Upper lobe of right lung (tissue), 1 donor: ENCODE measurements at regions not wholly inside any gene's neighbourhood (a gene's known extent, or its start where the extent isn't known, plus 50 kb on each side); places are given as distances from the start of the nearest gene placed in this dataset.

Experiments used
- ATAC-seq: fragments of 200-7000 bp; cut with Tn5 transposase; one replicate; pipeline ENCODE4 v1.9.1; 2020; ENCODE audit warnings: mild to moderate bottlenecking, moderate library complexity
- DNase-seq: peaks from one replicate; pipeline ENCODE4 v3.0.0-alpha.2; 2020
- H3K27ac ChIP-seq: fragments of 200-600 bp; one replicate; pipeline ENCODE4 v1.8.0; 2022
- H3K27me3 ChIP-seq: fragments of 200-600 bp; one replicate; pipeline ENCODE4 v1.8.0; 2022; ENCODE audit warnings: mild to moderate bottlenecking
- H3K36me3 ChIP-seq: fragments of 200-600 bp; one replicate; pipeline ENCODE4 v1.8.0; 2022
- H3K4me1 ChIP-seq: fragments of 200-600 bp; one replicate; pipeline ENCODE4 v1.8.0; 2022
- H3K4me3 ChIP-seq: fragments of 200-600 bp; one replicate; pipeline ENCODE4 v1.8.0; 2022; ENCODE audit warnings: mild to moderate bottlenecking
- H3K9me3 ChIP-seq: fragments of 200-600 bp; one replicate; pipeline ENCODE4 v1.8.0; 2022
- intact Hi-C: fragments of 100-400 bp; cut with DNase I; formaldehyde crosslinking; loops from one replicate; pipeline ENCODE4 v1.11.0; 2022
- TF ChIP-seq, protein P1 (sequence below): fragments of 200-600 bp; IDR thresholded peaks from one replicate; pipeline ENCODE4 v1.8.0; 2022; ENCODE audit warnings: antibody characterized with exemption
- donor health status: DM: no; HTN: yes; CAD: no; lungs with severe emphysema.

DNA sequence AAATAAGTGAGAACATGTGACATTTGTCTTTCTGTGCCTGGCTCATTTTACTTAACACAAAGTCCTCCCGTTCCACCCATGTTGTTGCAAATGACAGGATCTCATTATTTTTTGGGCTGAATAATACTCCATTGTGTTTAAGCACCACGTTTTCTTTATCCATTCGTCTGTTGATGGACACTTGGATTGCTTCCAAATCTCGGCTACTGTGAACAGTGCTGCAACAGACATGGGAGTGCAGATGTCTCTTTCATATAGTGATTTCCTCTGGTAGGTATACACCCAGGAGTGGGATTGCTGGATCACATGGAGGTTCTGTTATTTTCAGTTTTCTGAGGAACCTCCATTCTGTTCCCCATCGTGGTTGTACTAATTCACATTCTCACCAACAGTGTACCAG lies 264.4 kb upstream of the GALNT17 start:
- H3K4me1 ChIP-seq, result no peaks in the 10 kb centered on the region

DNA sequence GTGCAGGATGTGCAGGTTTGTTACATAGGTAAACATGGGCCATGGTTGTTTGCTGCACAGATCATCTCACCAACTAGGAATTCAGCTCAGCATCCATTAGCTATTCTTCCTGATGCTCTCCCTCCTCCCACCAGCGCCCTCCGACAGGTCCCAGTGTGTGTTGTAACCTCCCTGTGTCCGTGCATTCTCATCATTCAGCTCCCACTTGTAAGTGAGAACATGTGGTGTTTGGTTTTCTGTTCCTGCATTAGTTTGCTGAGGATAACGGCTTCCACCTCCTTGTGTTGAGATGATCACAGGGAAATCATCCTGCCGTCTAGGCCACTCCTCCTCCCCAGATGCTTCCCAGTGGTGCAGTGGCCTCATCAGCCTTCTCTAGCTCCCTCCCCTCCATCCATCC lies 261.6 kb upstream of the GALNT17 start:
- Histone ChIP-seq H3K9me3 (no peaks in the 10 kb centered on the region), H3K4me1 (no peaks in the 10 kb centered on the region), H3K27me3 (no peaks in the 10 kb centered on the region), H3K4me3 (no peak overlapping the region), H3K36me3 (no peaks in the 10 kb centered on the region), H3K27ac (no peak overlapping the region)
- ATAC-seq, result no peak
- DNase-seq, result no peak
- intact Hi-C loops, result no loop called here
- TF ChIP-seq, protein P1, sequence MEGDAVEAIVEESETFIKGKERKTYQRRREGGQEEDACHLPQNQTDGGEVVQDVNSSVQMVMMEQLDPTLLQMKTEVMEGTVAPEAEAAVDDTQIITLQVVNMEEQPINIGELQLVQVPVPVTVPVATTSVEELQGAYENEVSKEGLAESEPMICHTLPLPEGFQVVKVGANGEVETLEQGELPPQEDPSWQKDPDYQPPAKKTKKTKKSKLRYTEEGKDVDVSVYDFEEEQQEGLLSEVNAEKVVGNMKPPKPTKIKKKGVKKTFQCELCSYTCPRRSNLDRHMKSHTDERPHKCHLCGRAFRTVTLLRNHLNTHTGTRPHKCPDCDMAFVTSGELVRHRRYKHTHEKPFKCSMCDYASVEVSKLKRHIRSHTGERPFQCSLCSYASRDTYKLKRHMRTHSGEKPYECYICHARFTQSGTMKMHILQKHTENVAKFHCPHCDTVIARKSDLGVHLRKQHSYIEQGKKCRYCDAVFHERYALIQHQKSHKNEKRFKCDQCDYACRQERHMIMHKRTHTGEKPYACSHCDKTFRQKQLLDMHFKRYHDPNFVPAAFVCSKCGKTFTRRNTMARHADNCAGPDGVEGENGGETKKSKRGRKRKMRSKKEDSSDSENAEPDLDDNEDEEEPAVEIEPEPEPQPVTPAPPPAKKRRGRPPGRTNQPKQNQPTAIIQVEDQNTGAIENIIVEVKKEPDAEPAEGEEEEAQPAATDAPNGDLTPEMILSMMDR, result no peak

More for the DNA sequence above, 264.4 kb upstream of the GALNT17 start:
- Histone ChIP-seq H3K4me3 (no peak overlapping the region), H3K27me3 (no peaks in the 10 kb centered on the region), H3K36me3 (no peaks in the 10 kb centered on the region), H3K9me3 (no peaks in the 10 kb centered on the region), H3K27ac (no peak overlapping the region)
- intact Hi-C loops, result no loop called here
- TF ChIP-seq, protein P1, result no peak
- DNase-seq (no peak), ATAC-seq (no peak)

DNA sequence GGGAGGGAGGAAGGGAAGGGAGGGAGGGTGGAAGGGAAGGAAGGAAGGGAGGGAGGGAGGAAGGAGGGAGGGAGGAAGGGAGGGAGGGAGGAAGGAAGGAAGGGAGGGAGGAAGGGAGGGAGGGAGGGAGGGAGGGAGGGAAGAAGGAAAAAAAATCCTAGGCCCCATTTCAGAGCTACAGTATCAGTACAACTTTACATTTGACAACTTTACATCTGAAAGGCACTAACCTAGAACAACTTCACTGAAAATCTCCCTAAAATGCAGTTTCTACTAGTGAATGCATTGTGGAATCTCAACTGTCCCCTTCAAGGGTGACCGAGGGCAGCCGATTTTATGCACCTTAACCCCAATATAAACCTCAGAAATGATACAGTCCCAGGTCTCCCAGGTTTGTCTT lies 259.8 kb upstream of the GALNT17 start:
- TF ChIP-seq, protein P1, result no peak
- no peak overlapping the region for H3K4me3 ChIP-seq
- ATAC-seq, result no peak
- intact Hi-C loops, result no loop called here
- H3K9me3 ChIP-seq, result no peaks in the 10 kb centered on the region
- no peaks in the 10 kb centered on the region for H3K27me3 ChIP-seq
- no peak overlapping the region for H3K27ac ChIP-seq
- no peak for DNase-seq
- H3K4me1 ChIP-seq, result no peaks in the 10 kb centered on the region
- no peaks in the 10 kb centered on the region for H3K36me3 ChIP-seq

DNA sequence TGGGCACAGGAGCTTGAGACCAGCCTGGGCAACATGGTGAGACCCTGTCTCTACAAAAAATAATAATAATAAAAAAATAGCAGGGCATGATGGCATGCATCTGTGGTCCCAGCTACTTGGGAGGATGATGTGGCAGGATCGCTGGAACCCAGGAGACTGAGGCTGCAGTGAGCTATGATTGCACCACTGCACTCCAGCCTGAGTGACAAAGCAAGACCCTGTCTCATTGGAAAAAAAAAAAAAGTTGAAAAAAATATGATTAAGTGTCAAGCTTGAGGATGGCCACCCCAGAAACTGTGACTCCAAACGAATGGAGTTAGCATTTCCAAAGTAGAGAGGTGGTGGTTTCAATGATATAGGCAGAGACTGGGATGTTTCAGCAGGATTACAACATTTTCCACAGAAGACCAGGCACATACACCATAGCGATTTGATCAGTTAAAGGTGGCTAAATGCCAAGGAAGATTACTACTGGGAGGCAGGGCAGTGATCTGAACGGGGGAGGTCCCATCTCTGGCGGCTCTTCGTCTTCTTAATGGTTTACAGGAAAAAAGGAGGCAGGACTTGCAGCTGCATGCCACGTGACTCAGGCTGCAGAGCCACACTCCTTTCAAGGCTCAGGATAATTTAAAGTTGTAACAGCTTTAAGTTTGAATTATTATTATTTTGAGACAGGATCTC lies 250.6 kb upstream of the GALNT17 start:
- no peaks in the 10 kb centered on the region for H3K9me3 ChIP-seq
- H3K27ac ChIP-seq, result no peak overlapping the region
- TF ChIP-seq, protein P1, result no peak
- ATAC-seq (no peak), DNase-seq (no peak)
- no peaks in the 10 kb centered on the region for H3K27me3 ChIP-seq
- no peak overlapping the region for H3K4me3 ChIP-seq
- no peaks in the 10 kb centered on the region for H3K36me3 ChIP-seq
- intact Hi-C loops, result no loop called here
- no peaks in the 10 kb centered on the region for H3K4me1 ChIP-seq

DNA sequence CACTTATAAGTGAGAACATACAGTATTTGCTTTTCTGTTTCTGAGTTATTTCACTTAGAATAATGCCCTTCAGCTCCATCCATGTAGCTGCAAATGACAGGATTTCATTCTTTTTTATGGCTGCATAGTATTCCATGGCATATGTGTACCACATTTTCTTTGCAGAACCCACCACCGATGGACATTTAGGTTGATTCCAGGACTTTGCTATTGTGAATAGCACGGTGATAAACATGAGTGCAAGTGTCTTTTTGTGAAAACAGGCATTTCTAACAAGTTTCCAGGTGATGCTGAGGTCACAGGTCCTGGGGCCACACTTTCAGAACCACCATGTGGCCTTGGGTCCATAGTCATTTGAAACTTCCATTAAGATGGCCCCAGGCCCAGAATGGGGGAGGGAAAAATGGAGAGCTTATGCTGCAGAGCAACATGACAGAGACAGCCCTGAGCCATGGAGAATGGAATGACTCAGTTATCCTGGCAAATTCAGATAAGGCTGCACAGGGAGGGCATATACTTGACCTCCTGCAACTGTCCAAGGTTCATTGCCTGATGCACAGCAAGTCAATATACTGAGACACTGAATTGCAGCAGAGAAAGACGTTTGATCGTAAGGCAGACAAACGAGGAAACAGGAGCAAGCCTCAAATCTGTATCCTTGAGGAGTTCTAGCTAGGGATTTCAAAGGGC lies 248.0 kb upstream of the GALNT17 start:
- Histone ChIP-seq H3K4me3 (no peak overlapping the region), H3K9me3 (no peaks in the 10 kb centered on the region), H3K27me3 (no peaks in the 10 kb centered on the region), H3K36me3 (no peaks in the 10 kb centered on the region), H3K4me1 (no peaks in the 10 kb centered on the region), H3K27ac (no peak overlapping the region)
- no peak for ATAC-seq
- intact Hi-C loops, result no loop called here
- DNase-seq, result no peak
- TF ChIP-seq, protein P1, result no peak
